Suppressor macrophage treated with lipopolysaccharide for 4 hours (primary cell): ENCODE measurements at regions not wholly inside any gene's neighbourhood (a gene's known extent, or its start where the extent isn't known, plus 50 kb on each side); places are given as distances from the start of the nearest gene placed in this dataset.
A peak's percentile ranks its signal among the peaks of the same experiment; 100 is the strongest.
"Not testable (repeated sequence)": the region's sequence is repeated elsewhere in the genome, so short reads cannot be mapped to it uniquely, and the experiment has no call there.

Experiments
- DNase-seq: peaks from one replicate; pipeline ENCODE4 v3.0.0-alpha.2; 2020

- not testable (repeated sequence) for DNase-seq
Measured at GRCh38 chr3:195969838-195970776, 61.8 kb upstream of the TNK2 start.

DNA sequence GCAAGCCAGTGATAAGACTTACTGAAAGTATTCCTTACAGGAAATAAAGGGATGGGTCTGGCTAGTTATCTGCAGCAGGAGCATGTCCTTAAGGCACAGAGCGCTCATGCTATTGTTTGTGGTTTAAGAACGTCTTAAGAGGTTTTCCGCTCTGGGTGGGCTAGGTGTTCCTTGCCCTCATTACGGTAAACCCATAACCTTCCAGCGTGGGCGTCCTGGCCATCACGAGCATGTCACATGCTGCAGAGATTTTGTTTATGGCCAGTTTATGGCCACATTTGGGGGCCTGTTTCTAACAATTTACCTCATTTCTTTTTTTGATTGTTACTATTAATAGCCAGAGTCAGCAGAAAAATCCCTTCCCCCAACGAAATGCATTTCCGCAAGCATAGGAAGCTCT is 61.0 kb upstream of the TNK2 start:
- not testable (repeated sequence) for DNase-seq

GRCh38 chr3:195968104-195968503 is 59.8 kb upstream of the TNK2 start:
- DNase-seq = not testable (repeated sequence)

DNA sequence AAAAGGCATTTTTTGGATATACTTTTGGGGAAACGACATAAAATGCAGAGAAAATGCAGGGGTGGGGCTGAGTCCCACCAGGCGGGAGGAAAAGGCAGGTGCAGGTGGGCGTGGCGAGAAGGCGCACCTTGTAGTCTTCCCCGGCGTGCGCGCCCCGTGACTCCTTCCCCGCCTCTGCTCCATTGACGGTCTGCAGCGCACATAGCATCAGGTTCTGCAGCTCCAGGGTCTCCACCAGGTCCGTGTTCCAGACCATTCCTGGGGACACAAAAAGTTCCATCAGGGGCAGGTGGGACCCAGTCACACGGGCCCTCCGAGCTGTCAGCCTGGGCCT is 59.0 kb upstream of the TNK2 start:
- not testable (repeated sequence) for DNase-seq

DNA sequence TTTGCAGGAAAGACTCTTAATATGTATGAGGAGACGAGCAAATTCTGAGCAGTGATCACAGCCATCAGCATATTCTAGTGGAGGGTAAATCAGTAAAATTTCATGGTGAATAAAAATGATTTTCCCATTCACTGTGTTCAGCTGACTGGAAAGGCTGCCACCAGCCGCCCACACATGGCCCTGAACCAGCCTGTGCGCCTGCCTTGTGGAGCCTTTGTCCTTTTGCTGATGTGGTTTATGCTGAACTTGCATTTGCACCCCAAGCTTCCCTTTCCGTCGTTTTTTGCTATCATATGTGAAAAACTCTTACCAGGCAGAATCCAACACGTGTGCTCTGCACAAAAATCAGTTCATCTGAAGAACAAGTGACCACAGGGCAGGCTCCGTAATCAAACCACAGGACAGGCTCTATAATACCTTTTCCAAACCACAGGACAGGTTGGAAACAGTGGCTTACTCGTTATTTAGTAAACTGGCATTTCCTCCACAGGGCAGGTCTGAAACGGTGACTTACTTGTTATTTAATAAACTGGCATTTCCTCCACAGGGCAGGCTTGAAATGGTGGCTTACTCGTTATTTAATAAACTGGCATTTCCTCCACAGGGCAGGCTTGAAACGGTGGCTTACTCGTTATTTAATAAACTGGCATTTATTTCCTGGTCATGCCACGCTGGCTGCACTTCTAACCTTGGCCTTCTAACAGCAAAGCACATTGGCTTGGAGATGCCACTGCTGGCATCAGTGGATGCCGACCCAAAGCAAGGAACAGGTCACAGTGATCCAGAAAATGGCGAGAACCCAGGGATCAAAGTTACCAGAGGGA is 58.4 kb upstream of the TNK2 start:
- not testable (repeated sequence) for DNase-seq

DNA sequence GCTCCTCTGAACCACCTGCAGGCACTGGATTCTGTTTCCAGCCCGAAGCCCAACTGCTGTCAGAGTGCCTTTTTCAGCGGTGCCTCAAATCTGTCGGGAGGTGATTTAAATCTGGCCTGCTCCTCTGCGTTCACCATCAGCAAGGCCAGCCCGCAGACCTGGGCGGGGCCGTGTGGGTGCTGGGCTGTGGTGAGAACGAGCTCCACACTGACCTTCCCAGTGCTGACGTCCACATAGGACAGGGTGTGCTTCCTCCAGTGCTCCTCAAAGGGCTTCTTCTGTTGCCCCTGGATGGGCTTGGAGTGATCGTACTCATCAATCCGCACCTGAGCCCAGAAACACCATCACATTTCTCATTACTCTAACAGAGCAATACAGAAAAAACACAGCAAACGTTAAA is 56.9 kb upstream of the TNK2 start:
- DNase-seq = not testable (repeated sequence)

DNA sequence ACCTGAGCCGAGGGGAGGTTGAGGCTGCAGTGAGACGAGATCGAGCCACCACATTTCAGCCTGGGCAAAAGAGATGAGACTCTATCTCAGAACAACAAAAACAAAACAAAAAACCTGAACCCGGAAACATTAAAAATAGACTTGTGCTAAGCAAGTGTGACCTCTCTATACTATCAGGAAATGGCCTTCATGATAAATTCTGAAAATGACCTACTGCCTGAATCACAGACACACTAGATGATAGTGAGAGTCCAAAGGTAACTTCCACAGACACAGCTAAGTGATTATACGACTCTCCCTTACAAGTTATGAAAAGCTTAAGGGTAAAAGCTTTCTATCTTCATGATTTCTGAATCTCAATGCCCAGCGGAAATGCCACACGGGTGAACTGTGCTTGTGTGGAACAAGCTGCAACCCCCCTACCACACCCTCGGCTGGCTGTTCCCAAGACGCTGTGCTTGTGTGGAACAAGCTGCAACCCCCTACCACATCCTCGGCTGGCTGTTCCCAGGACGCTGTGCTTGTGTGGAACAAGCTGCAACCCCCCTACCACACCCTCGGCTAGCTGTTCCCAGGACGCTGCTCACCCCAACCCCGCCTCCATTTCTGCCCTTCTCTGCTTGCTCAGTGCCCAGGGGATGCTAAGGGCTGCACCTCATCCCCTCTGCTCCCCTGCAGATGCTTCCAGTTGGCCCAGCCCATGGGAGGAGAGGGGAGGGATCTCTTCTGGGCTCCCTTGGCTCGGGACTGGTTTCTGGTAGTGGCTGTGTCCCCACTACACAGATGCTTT is 56.2 kb upstream of the TNK2 start:
- not testable (repeated sequence) for DNase-seq

GRCh38 chr3:195962222-195962621 is 53.9 kb upstream of the TNK2 start:
- not testable (repeated sequence) for DNase-seq

DNA sequence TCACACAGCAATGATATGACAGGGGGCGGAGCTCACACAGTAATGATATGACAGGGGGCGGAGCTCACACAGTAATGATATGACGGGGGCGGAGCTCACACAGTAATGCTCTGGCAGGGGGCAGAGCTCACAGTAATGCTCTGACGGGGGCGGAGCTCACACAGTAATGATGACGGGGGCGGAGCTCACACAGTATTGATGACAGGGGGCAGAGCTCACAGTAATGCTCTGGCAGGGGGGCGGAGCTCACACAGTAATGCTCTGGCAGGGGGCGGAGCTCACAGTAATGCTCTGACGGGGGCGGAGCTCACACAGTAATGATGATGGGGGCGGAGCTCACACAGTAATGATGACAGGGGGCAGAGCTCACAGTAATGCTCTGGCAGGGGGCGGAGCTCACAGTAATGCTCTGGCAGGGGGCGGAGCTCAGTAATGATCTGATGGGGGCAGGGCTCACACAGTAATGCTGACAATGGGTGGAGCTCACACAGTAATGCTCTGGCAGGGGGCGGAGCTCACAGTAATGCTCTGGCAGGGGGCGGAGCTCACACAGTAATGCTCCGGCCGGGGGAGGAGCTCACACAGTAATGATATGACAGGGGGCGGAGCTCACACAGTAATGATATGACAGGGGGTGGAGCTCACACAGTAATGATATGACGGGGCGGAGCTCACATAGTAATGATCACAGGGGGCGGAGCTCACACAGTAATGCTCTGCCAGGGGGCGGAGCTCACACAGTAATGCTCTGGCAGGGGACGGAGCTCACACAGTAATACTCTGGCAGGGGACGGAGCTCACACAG is 52.8 kb upstream of the TNK2 start:
- peak; percentile 12 for DNase-seq

GRCh38 chr3:195960164-195960563 is 51.8 kb upstream of the TNK2 start:
- not testable (repeated sequence) for DNase-seq

DNA sequence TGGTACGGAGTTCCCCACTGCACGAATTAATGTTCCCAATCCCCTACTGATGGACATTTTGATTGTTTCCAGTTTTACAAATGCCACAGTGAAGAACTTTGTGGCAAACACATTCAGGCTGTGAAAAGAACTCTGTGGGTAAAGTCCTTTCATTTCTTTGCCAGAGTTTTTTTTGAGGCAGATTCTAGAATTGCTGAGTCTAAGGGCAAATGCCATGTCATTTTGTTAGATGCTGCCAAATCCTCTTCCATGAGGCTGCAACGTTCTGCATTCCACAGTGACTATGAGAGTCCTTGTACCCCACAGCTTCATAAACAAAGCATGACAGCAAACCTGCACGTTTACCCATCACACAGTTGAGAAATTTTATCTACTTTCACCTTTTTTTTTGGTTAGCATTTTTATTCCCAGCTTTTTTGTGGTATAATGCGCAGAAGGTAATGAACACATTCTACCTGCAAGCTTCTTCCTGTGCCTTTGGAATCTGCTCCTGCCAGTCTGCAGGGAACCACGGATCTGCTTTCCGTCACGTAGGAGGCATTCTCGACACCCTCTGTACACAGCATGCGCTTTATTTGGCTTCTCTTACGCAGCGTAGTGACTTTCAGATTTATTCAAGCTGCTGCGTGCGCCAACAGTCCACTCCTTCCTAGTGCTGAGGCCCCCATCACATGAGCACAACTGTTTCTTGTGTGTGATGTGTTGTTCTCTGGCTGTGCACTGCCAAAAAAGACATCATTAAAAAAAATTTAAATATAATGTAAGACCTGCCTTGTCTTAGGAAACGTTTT is 51.2 kb upstream of the TNK2 start:
- not testable (repeated sequence) for DNase-seq

- not testable (repeated sequence) for DNase-seq
Measured at GRCh38 chr3:195958736-195959135, 50.4 kb upstream of the TNK2 start.
